ENCODE measurements at regions not wholly inside any gene's neighbourhood (a gene's known extent, or its start where the extent isn't known, plus 50 kb on each side); places are given as distances from the start of the nearest gene placed in this dataset.
"Not testable (repeated sequence)": the region's sequence is repeated elsewhere in the genome, so short reads cannot be mapped to it uniquely, and the experiment has no call there.

GRCh38 chr10:21355591-21356011 is 169.9 kb downstream of the SKIDA1 start:
- H3K4me3 ChIP-seq (ENCODE audit: low read length), result no peak overlapping the region
- H3K9me2 ChIP-seq (ENCODE audit: insufficient read depth, low read length), result no peaks in the 10 kb centered on the region
- H3K27ac ChIP-seq (ENCODE audit: low read length), result no peak overlapping the region
- H4K20me1 ChIP-seq (ENCODE audit: insufficient read depth), result no peaks in the 10 kb centered on the region
- H3K4me2 ChIP-seq (ENCODE audit: low read length), result no peak overlapping the region
- no peaks in the 10 kb centered on the region for H3K9me3 ChIP-seq (ENCODE audit: low read length)
- H2AFZ ChIP-seq (ENCODE audit: low read depth, low read length), result no peak overlapping the region
- H3K79me2 ChIP-seq (replicated peaks; ENCODE audit: insufficient read depth, low read length), result no peaks in the 10 kb centered on the region
- H3K27me3 ChIP-seq (ENCODE audit: insufficient read depth, low read depth, low read length), result no peaks in the 10 kb centered on the region
- no peak for TF ChIP-seq POLR2AphosphoS5 (IDR thresholded peaks at IDR 0.05)
- no peak for TF ChIP-seq EZH2 (IDR thresholded peaks at IDR 0.05; ENCODE audit: borderline replicate concordance, insufficient read depth, low read length, poor library complexity, severe bottlenecking)
- no peak for TF ChIP-seq TAF1 (IDR thresholded peaks at IDR 0.05; ENCODE audit: low read depth)
- no peaks in the 10 kb centered on the region for H3F3A ChIP-seq (ENCODE audit: insufficient read depth, low read length, poor library complexity, severe bottlenecking)
- H3K36me3 ChIP-seq (ENCODE audit: insufficient read depth, low read length), result no peaks in the 10 kb centered on the region
- H3K9ac ChIP-seq (ENCODE audit: low read length), result no peak overlapping the region

- Histone ChIP-seq H3F3A (ENCODE audit: insufficient read depth, low read length, poor library complexity, severe bottlenecking) (no peaks in the 10 kb centered on the region), H3K79me2 (replicated peaks; ENCODE audit: insufficient read depth, low read length) (no peaks in the 10 kb centered on the region), H3K9me2 (ENCODE audit: insufficient read depth, low read length) (no peaks in the 10 kb centered on the region), H3K9ac (ENCODE audit: low read length) (no peak overlapping the region), H3K4me3 (ENCODE audit: low read length) (no peak overlapping the region), H3K9me3 (ENCODE audit: low read length) (no peaks in the 10 kb centered on the region), H3K27ac (ENCODE audit: low read length) (no peak overlapping the region), H2AFZ (ENCODE audit: low read depth, low read length) (no peak overlapping the region), H3K27me3 (ENCODE audit: insufficient read depth, low read depth, low read length) (no peaks in the 10 kb centered on the region), H3K36me3 (ENCODE audit: insufficient read depth, low read length) (no peaks in the 10 kb centered on the region), H4K20me1 (ENCODE audit: insufficient read depth) (no peaks in the 10 kb centered on the region), H3K4me2 (ENCODE audit: low read length) (no peak overlapping the region)
- TF ChIP-seq CTCF (IDR thresholded peaks at IDR 0.05; ENCODE audit: poor library complexity, severe bottlenecking) (no peak), MXI1 (conservative IDR thresholded peaks at IDR 0.05; ENCODE audit: poor library complexity, severe bottlenecking) (no peak), EP300 (conservative IDR thresholded peaks at IDR 0.05; ENCODE audit: poor library complexity, severe bottlenecking) (no peak), RAD21 (conservative IDR thresholded peaks at IDR 0.05) (no peak), TAF1 (IDR thresholded peaks at IDR 0.05; ENCODE audit: low read depth) (no peak), EZH2 (IDR thresholded peaks at IDR 0.05; ENCODE audit: borderline replicate concordance, insufficient read depth, low read length, poor library complexity, severe bottlenecking) (no peak), SMC3 (conservative IDR thresholded peaks at IDR 0.05; ENCODE audit: poor library complexity) (no peak), POLR2AphosphoS5 (IDR thresholded peaks at IDR 0.05) (no peak)
- TF ChIP-seq, protein P1, sequence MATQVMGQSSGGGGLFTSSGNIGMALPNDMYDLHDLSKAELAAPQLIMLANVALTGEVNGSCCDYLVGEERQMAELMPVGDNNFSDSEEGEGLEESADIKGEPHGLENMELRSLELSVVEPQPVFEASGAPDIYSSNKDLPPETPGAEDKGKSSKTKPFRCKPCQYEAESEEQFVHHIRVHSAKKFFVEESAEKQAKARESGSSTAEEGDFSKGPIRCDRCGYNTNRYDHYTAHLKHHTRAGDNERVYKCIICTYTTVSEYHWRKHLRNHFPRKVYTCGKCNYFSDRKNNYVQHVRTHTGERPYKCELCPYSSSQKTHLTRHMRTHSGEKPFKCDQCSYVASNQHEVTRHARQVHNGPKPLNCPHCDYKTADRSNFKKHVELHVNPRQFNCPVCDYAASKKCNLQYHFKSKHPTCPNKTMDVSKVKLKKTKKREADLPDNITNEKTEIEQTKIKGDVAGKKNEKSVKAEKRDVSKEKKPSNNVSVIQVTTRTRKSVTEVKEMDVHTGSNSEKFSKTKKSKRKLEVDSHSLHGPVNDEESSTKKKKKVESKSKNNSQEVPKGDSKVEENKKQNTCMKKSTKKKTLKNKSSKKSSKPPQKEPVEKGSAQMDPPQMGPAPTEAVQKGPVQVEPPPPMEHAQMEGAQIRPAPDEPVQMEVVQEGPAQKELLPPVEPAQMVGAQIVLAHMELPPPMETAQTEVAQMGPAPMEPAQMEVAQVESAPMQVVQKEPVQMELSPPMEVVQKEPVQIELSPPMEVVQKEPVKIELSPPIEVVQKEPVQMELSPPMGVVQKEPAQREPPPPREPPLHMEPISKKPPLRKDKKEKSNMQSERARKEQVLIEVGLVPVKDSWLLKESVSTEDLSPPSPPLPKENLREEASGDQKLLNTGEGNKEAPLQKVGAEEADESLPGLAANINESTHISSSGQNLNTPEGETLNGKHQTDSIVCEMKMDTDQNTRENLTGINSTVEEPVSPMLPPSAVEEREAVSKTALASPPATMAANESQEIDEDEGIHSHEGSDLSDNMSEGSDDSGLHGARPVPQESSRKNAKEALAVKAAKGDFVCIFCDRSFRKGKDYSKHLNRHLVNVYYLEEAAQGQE (IDR thresholded peaks at IDR 0.05; ENCODE audit: borderline replicate concordance), result no peak
These were observed 172.6 kb downstream of the SKIDA1 start for GRCh38 chr10:21352886-21353285.

GRCh38 chr10:21351594-21351993 is 173.9 kb downstream of the SKIDA1 start:
- not testable (repeated sequence) for H3F3A ChIP-seq (ENCODE audit: insufficient read depth, low read length, poor library complexity, severe bottlenecking); H3K4me3 ChIP-seq (ENCODE audit: low read length); H3K9me3 ChIP-seq (ENCODE audit: low read length); H4K20me1 ChIP-seq (ENCODE audit: insufficient read depth); H3K27me3 ChIP-seq (ENCODE audit: insufficient read depth, low read depth, low read length); H3K27ac ChIP-seq (ENCODE audit: low read length); H3K79me2 ChIP-seq (replicated peaks; ENCODE audit: insufficient read depth, low read length); H3K9me2 ChIP-seq (ENCODE audit: insufficient read depth, low read length); H3K4me2 ChIP-seq (ENCODE audit: low read length); H3K36me3 ChIP-seq (ENCODE audit: insufficient read depth, low read length); H3K9ac ChIP-seq (ENCODE audit: low read length); H2AFZ ChIP-seq (ENCODE audit: low read depth, low read length)
